ENCODE measurements at regions not wholly inside any gene's neighbourhood (a gene's known extent, or its start where the extent isn't known, plus 50 kb on each side); places are given as distances from the start of the nearest gene placed in this dataset.
A peak's percentile ranks its signal among the peaks of the same experiment; 100 is the strongest.

DNA sequence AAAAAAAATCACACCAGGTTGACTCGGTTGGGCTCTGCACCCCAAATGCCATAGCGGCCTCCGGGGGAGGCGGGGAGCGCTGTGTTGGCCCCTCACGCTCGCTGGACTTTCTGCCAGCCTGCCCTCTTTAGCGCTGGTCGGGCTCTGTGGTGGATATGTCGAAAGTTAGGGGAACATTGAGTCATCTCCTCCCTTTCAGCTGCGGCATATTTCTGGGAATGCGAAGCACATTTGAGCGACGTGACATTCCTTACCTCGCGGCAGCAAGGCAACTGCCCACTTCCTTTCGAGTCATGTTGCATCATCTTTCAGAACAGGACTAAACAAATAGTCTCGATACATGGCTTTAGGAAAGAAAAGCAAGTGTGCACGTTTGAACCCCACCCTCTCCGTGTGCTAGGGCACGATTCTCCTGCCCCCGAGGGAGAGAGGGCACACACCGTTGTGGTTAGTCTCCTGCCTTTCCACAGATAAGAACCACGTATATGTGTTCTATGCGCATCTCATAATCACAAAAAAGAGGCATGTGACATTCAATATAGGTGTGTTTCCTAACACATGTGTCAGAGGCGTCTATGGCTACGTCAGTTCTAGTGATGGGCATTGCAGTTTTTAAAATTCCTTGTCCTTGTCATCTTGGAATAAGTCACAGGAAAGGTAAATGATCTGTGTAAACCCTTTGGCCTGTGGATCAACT is 105.9 kb upstream of the SLC45A1 start (continued):
- TF ChIP-seq WIZ (CRISPR knock-in tag; IDR thresholded peaks at IDR 0.05) (no peak), SMC3 (IDR thresholded peaks at IDR 0.05; ENCODE audit: low read length) (peak; percentile 41; the same call in 1 of the 2 replicates), TAF1 (CRISPR knock-in tag; IDR thresholded peaks at IDR 0.05) (peak; percentile 63), ZNF720 (CRISPR knock-in tag; IDR thresholded peaks at IDR 0.05) (no peak), MAFG (CRISPR knock-in tag; IDR thresholded peaks at IDR 0.05) (no peak), ZFP36L2 (CRISPR knock-in tag; IDR thresholded peaks at IDR 0.05) (0 out of 2 replicates have a peak, but pooled peaks have one; percentile 49), CCDC6 (CRISPR knock-in tag; IDR thresholded peaks at IDR 0.05) (peak; percentile 96), THYN1 (CRISPR knock-in tag; IDR thresholded peaks at IDR 0.05; ENCODE audit: borderline replicate concordance, low read depth) (no peak), ADNP (CRISPR knock-in tag; IDR thresholded peaks at IDR 0.05) (0 out of 2 replicates have a peak, but pooled peaks have one; percentile 31), ZNF20 (CRISPR knock-in tag; IDR thresholded peaks at IDR 0.05) (no peak), ZNF160 (CRISPR knock-in tag; IDR thresholded peaks at IDR 0.05) (no peak), ZNF441 (CRISPR knock-in tag; IDR thresholded peaks at IDR 0.05; ENCODE audit: borderline replicate concordance) (peak; percentile 79; the same call in 1 of the 2 replicates), AKAP8 (CRISPR knock-in tag; IDR thresholded peaks at IDR 0.05) (peak; percentile 89), SYNCRIP (IDR thresholded peaks at IDR 0.05; ENCODE audit: insufficient read depth, low read depth, low read length) (no peak), EP300 (IDR thresholded peaks at IDR 0.05; ENCODE audit: low read depth in 2 of 2, low read length in 2 of 2) (peak in 1 of 2 experiments; percentile 98; a peak in 3 of 4 replicates), EP300 (CRISPR knock-in tag; IDR thresholded peaks at IDR 0.05; ENCODE audit: borderline replicate concordance) (peak; percentile 99), ZNF598 (CRISPR knock-in tag; IDR thresholded peaks at IDR 0.05; ENCODE audit: borderline replicate concordance) (0 out of 2 replicates have a peak, but pooled peaks have one; percentile 20), ZNF333 (CRISPR knock-in tag; IDR thresholded peaks at IDR 0.05; ENCODE audit: borderline replicate concordance) (no peak; the same call in 1 of the 2 replicates)
- TF ChIP-seq, protein P1, sequence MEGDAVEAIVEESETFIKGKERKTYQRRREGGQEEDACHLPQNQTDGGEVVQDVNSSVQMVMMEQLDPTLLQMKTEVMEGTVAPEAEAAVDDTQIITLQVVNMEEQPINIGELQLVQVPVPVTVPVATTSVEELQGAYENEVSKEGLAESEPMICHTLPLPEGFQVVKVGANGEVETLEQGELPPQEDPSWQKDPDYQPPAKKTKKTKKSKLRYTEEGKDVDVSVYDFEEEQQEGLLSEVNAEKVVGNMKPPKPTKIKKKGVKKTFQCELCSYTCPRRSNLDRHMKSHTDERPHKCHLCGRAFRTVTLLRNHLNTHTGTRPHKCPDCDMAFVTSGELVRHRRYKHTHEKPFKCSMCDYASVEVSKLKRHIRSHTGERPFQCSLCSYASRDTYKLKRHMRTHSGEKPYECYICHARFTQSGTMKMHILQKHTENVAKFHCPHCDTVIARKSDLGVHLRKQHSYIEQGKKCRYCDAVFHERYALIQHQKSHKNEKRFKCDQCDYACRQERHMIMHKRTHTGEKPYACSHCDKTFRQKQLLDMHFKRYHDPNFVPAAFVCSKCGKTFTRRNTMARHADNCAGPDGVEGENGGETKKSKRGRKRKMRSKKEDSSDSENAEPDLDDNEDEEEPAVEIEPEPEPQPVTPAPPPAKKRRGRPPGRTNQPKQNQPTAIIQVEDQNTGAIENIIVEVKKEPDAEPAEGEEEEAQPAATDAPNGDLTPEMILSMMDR (CRISPR knock-in tag; IDR thresholded peaks at IDR 0.05) = peak; percentile 36; the same call in 1 of the 2 replicates
- TF ChIP-seq, protein P2, sequence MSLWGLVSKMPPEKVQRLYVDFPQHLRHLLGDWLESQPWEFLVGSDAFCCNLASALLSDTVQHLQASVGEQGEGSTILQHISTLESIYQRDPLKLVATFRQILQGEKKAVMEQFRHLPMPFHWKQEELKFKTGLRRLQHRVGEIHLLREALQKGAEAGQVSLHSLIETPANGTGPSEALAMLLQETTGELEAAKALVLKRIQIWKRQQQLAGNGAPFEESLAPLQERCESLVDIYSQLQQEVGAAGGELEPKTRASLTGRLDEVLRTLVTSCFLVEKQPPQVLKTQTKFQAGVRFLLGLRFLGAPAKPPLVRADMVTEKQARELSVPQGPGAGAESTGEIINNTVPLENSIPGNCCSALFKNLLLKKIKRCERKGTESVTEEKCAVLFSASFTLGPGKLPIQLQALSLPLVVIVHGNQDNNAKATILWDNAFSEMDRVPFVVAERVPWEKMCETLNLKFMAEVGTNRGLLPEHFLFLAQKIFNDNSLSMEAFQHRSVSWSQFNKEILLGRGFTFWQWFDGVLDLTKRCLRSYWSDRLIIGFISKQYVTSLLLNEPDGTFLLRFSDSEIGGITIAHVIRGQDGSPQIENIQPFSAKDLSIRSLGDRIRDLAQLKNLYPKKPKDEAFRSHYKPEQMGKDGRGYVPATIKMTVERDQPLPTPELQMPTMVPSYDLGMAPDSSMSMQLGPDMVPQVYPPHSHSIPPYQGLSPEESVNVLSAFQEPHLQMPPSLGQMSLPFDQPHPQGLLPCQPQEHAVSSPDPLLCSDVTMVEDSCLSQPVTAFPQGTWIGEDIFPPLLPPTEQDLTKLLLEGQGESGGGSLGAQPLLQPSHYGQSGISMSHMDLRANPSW (CRISPR knock-in tag; IDR thresholded peaks at IDR 0.05; ENCODE audit: borderline replicate concordance) = peak; percentile 97
- TF ChIP-seq, protein P3, sequence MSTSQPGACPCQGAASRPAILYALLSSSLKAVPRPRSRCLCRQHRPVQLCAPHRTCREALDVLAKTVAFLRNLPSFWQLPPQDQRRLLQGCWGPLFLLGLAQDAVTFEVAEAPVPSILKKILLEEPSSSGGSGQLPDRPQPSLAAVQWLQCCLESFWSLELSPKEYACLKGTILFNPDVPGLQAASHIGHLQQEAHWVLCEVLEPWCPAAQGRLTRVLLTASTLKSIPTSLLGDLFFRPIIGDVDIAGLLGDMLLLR (CRISPR knock-in tag; IDR thresholded peaks at IDR 0.05) = no peak
- TF ChIP-seq, protein P4, sequence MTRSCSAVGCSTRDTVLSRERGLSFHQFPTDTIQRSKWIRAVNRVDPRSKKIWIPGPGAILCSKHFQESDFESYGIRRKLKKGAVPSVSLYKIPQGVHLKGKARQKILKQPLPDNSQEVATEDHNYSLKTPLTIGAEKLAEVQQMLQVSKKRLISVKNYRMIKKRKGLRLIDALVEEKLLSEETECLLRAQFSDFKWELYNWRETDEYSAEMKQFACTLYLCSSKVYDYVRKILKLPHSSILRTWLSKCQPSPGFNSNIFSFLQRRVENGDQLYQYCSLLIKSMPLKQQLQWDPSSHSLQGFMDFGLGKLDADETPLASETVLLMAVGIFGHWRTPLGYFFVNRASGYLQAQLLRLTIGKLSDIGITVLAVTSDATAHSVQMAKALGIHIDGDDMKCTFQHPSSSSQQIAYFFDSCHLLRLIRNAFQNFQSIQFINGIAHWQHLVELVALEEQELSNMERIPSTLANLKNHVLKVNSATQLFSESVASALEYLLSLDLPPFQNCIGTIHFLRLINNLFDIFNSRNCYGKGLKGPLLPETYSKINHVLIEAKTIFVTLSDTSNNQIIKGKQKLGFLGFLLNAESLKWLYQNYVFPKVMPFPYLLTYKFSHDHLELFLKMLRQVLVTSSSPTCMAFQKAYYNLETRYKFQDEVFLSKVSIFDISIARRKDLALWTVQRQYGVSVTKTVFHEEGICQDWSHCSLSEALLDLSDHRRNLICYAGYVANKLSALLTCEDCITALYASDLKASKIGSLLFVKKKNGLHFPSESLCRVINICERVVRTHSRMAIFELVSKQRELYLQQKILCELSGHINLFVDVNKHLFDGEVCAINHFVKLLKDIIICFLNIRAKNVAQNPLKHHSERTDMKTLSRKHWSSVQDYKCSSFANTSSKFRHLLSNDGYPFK (CRISPR knock-in tag; IDR thresholded peaks at IDR 0.05; ENCODE audit: borderline replicate concordance) = 0 out of 2 replicates have a peak, but pooled peaks have one; percentile 68
